ENCODE measurements at regions not wholly inside any gene's neighbourhood (a gene's known extent, or its start where the extent isn't known, plus 50 kb on each side); places are given as distances from the start of the nearest gene placed in this dataset.

DNA sequence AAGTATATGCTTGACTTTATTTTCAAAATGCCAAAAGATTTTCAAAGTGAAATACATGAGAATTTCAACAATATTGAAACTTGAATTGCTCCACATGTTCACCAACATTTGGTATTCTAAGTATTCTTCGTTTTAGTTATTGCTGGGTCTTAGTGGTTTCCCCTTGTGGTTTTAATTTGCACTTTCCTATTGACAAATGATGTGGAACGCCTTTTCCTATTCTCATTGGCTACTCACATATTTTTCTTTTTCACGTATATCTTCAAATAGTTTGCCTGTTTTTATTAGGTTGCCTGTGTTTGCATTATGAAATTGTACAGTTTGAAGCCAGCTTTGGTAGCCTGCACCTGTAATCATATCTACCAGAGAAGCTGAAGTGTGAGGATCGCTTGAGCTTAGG is 405.7 kb upstream of the IRX2 start (continued):
- TF ChIP-seq, protein P1, sequence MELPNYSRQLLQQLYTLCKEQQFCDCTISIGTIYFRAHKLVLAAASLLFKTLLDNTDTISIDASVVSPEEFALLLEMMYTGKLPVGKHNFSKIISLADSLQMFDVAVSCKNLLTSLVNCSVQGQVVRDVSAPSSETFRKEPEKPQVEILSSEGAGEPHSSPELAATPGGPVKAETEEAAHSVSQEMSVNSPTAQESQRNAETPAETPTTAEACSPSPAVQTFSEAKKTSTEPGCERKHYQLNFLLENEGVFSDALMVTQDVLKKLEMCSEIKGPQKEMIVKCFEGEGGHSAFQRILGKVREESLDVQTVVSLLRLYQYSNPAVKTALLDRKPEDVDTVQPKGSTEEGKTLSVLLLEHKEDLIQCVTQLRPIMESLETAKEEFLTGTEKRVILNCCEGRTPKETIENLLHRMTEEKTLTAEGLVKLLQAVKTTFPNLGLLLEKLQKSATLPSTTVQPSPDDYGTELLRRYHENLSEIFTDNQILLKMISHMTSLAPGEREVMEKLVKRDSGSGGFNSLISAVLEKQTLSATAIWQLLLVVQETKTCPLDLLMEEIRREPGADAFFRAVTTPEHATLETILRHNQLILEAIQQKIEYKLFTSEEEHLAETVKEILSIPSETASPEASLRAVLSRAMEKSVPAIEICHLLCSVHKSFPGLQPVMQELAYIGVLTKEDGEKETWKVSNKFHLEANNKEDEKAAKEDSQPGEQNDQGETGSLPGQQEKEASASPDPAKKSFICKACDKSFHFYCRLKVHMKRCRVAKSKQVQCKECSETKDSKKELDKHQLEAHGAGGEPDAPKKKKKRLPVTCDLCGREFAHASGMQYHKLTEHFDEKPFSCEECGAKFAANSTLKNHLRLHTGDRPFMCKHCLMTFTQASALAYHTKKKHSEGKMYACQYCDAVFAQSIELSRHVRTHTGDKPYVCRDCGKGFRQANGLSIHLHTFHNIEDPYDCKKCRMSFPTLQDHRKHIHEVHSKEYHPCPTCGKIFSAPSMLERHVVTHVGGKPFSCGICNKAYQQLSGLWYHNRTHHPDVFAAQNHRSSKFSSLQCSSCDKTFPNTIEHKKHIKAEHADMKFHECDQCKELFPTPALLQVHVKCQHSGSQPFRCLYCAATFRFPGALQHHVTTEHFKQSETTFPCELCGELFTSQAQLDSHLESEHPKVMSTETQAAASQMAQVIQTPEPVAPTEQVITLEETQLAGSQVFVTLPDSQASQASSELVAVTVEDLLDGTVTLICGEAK (IDR thresholded peaks at IDR 0.05) = no peak
- TF ChIP-seq, protein P1 (CRISPR knock-in tag; IDR thresholded peaks at IDR 0.05) = no peak
- TF ChIP-seq SOX6 (IDR thresholded peaks at IDR 0.05) (no peak), MCM5 (IDR thresholded peaks at IDR 0.05; ENCODE audit: low read depth) (no peak), BHLHE40 (IDR thresholded peaks at IDR 0.05; ENCODE audit: low read length) (no peak), ZNF143 (CRISPR knock-in tag; IDR thresholded peaks at IDR 0.05) (no peak), POLR2B (IDR thresholded peaks at IDR 0.05; ENCODE audit: low read depth, partially characterized antibody) (no peak), HDAC2 (IDR thresholded peaks at IDR 0.05) (no peak)
- TF ChIP-seq, protein P2, sequence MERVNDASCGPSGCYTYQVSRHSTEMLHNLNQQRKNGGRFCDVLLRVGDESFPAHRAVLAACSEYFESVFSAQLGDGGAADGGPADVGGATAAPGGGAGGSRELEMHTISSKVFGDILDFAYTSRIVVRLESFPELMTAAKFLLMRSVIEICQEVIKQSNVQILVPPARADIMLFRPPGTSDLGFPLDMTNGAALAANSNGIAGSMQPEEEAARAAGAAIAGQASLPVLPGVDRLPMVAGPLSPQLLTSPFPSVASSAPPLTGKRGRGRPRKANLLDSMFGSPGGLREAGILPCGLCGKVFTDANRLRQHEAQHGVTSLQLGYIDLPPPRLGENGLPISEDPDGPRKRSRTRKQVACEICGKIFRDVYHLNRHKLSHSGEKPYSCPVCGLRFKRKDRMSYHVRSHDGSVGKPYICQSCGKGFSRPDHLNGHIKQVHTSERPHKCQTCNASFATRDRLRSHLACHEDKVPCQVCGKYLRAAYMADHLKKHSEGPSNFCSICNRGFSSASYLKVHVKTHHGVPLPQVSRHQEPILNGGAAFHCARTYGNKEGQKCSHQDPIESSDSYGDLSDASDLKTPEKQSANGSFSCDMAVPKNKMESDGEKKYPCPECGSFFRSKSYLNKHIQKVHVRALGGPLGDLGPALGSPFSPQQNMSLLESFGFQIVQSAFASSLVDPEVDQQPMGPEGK (CRISPR knock-in tag; IDR thresholded peaks at IDR 0.05; ENCODE audit: borderline replicate concordance) = no peak
